GM23338 (cell line): ENCODE measurements at regions not wholly inside any gene's neighbourhood (a gene's known extent, or its start where the extent isn't known, plus 50 kb on each side); places are given as distances from the start of the nearest gene placed in this dataset.

Source experiments
- ATAC-seq: fragments of 200-7000 bp; cut with Tn5 transposase; 3 replicates; pipeline ENCODE4 v1.9.1; 2020
- DNase-seq: peaks from one replicate; pipeline ENCODE4 v3.0.0-alpha.2; 2015; ENCODE audit warnings: low spot score
- H2AFZ ChIP-seq: fragments of 200-600 bp; sonication (generic); 2 replicates; pipeline ENCODE4 v1.8.0; 2016; ENCODE audit warnings: antibody characterized with exemption, mild to moderate bottlenecking, moderate library complexity
- H3F3A ChIP-seq: fragments of 200-600 bp; sonication (generic); replicated peaks from 2 replicates; pipeline ENCODE4 v1.8.0; 2017; ENCODE audit warnings: antibody characterized with exemption, mixed run types, low read depth
- H3K27ac ChIP-seq: fragments of 200-600 bp; sonication (generic); 2 replicates; pipeline ENCODE4 v1.6.1; 2016; ENCODE audit warnings: low read depth
- H3K27me3 ChIP-seq: fragments of 200-600 bp; sonication (generic); 2 replicates; pipeline ENCODE4 v1.8.0; 2016; ENCODE audit warnings: mild to moderate bottlenecking, mixed run types, moderate library complexity; ENCODE audit not compliant: insufficient read depth
- H3K36me3 ChIP-seq: fragments of 200-600 bp; sonication (generic); 2 replicates; pipeline ENCODE4 v1.8.0; 2016; ENCODE audit warnings: mild to moderate bottlenecking; ENCODE audit not compliant: insufficient read depth
- H3K4me1 ChIP-seq: fragments of 200-600 bp; sonication (generic); 2 replicates; pipeline ENCODE4 v1.8.0; 2016; ENCODE audit warnings: mild to moderate bottlenecking, moderate library complexity; ENCODE audit not compliant: insufficient read depth
- H3K4me2 ChIP-seq: fragments of 200-600 bp; sonication (generic); 2 replicates; pipeline ENCODE4 v1.7.1; 2017; ENCODE audit warnings: mixed run types
- H3K4me3 ChIP-seq: fragments of 200-600 bp; sonication (generic); 2 replicates; pipeline ENCODE4 v1.6.1; 2016; ENCODE audit warnings: mixed run types
- H3K79me2 ChIP-seq: fragments of 200-600 bp; sonication (generic); replicated peaks from 2 replicates; pipeline ENCODE4 v1.8.0; 2017; ENCODE audit warnings: mild to moderate bottlenecking; ENCODE audit not compliant: insufficient read depth
- H3K9me2 ChIP-seq: fragments of 200-600 bp; sonication (generic); 2 replicates; pipeline ENCODE4 v1.8.0; 2017; ENCODE audit not compliant: insufficient read depth
- H4K20me1 ChIP-seq: fragments of 200-600 bp; sonication (generic); replicated peaks from 2 replicates; pipeline ENCODE4 v1.8.0; 2017; ENCODE audit warnings: mild to moderate bottlenecking; ENCODE audit not compliant: insufficient read depth
- H3K27ac Mint-ChIP-seq: 2 replicates; pipeline ENCODE4 v1.8.0; 2020; ENCODE audit warnings: inconsistent platforms, mild to moderate bottlenecking, moderate library complexity, mixed read lengths
- H3K27me3 Mint-ChIP-seq: 3 replicates; pipeline ENCODE4 v1.8.0; 2022; ENCODE audit warnings: low read depth, mild to moderate bottlenecking, moderate library complexity, mixed read lengths, inconsistent platforms; ENCODE audit not compliant: insufficient read depth, poor library complexity
- H3K36me3 Mint-ChIP-seq: 3 replicates; pipeline ENCODE4 v1.8.0; 2021; ENCODE audit warnings: low read depth, mild to moderate bottlenecking, inconsistent platforms, moderate library complexity, mixed read lengths
- H3K4me1 Mint-ChIP-seq: 3 replicates; pipeline ENCODE4 v1.8.0; 2020; ENCODE audit warnings: mild to moderate bottlenecking, inconsistent platforms, mixed read lengths
- H3K4me3 Mint-ChIP-seq: 3 replicates; pipeline ENCODE4 v1.8.0; 2021; ENCODE audit warnings: moderate library complexity, mild to moderate bottlenecking, inconsistent platforms, mixed read lengths
- H3K9me3 Mint-ChIP-seq: 3 replicates; pipeline ENCODE4 v1.8.0; 2020; ENCODE audit warnings: moderate library complexity, mild to moderate bottlenecking, inconsistent platforms, mixed read lengths
- CREB1 ChIP-seq: fragments of 250-450 bp; sonication (Bioruptor Pico); IDR thresholded peaks from 2 replicates; pipeline ENCODE4 v1.5.0; 2020; ENCODE audit warnings: low read depth, mild to moderate bottlenecking, moderate library complexity
- EZH2 ChIP-seq: fragments of 200-600 bp; sonication (generic); IDR thresholded peaks from one replicate; pipeline ENCODE4 v1.8.0; 2017; ENCODE audit warnings: antibody characterized with exemption, mild to moderate bottlenecking, low read depth; ENCODE audit not compliant: unreplicated experiment
- EZH2phosphoT487 ChIP-seq: fragments of 200-600 bp; sonication (generic); IDR thresholded peaks from one replicate; pipeline ENCODE4 v1.8.1; 2018; ENCODE audit warnings: antibody characterized with exemption; ENCODE audit not compliant: unreplicated experiment
- JUNB ChIP-seq: IDR thresholded peaks from one replicate; pipeline ENCODE4 v1.6.1; 2016; ENCODE audit warnings: antibody characterized with exemption; ENCODE audit not compliant: unreplicated experiment
- NANOG ChIP-seq: IDR thresholded peaks from 2 replicates; pipeline ENCODE4 v1.6.1; 2016; ENCODE audit warnings: antibody characterized with exemption, borderline replicate concordance
- POLR2AphosphoS5 ChIP-seq: IDR thresholded peaks from 2 replicates; pipeline ENCODE4 v1.6.1; 2016; ENCODE audit warnings: antibody characterized with exemption, low read depth
- REST ChIP-seq: IDR thresholded peaks from one replicate; pipeline ENCODE4 v1.6.1; 2018; ENCODE audit warnings: antibody characterized with exemption; ENCODE audit not compliant: unreplicated experiment
- STAT1 ChIP-seq: IDR thresholded peaks from one replicate; pipeline ENCODE4 v1.6.1; 2016; ENCODE audit warnings: antibody characterized with exemption; ENCODE audit not compliant: unreplicated experiment
- ZNF462 ChIP-seq: fragments of 250-450 bp; sonication (Bioruptor Pico); IDR thresholded peaks from 2 replicates; pipeline ENCODE4 v1.5.0; 2020; ENCODE audit warnings: mild to moderate bottlenecking, moderate library complexity
- TF ChIP-seq, protein P1 (sequence below), 2 experiments: fragments of 200-600 bp in 1 of 2; sonication (generic) in 1 of 2; conservative IDR thresholded peaks; 2 replicates each; pipeline versions ENCODE4 v1.5.1 to v1.6.1; 2016 to 2017; ENCODE audit warnings: antibody characterized with exemption in 2 of 2, low read depth in 2 of 2, mild to moderate bottlenecking in 2 of 2, moderate library complexity in 1 of 2
- TF ChIP-seq, protein P2 (sequence below): IDR thresholded peaks from 2 replicates; pipeline ENCODE4 v1.6.1; 2016; ENCODE audit warnings: antibody characterized with exemption

GRCh38 chr3:27010834-27011233 lies 358.3 kb downstream of the NEK10 start:
- Histone ChIP-seq H3F3A (no peaks in the 10 kb centered on the region), H4K20me1 (no peaks in the 10 kb centered on the region), H3K27ac (no peak overlapping the region), H3K27me3 (no peaks in the 10 kb centered on the region), H3K4me1 (no peaks in the 10 kb centered on the region), H3K4me3 (no peak overlapping the region), H2AFZ (no peak overlapping the region), H3K36me3 (no peaks in the 10 kb centered on the region), H3K9me2 (peaks cover 17% of the 10 kb centered on the region), H3K79me2 (no peaks in the 10 kb centered on the region), H3K4me2 (no peak overlapping the region)
- no peaks in the 10 kb centered on the region for H3K36me3 Mint-ChIP-seq
- ATAC-seq = no peak
- peaks cover 3% of the 10 kb centered on the region; the same call in 1 of the 3 replicates for H3K4me1 Mint-ChIP-seq
- no peak for TF ChIP-seq NANOG
- TF ChIP-seq EZH2 = no peak
- TF ChIP-seq, protein P1, sequence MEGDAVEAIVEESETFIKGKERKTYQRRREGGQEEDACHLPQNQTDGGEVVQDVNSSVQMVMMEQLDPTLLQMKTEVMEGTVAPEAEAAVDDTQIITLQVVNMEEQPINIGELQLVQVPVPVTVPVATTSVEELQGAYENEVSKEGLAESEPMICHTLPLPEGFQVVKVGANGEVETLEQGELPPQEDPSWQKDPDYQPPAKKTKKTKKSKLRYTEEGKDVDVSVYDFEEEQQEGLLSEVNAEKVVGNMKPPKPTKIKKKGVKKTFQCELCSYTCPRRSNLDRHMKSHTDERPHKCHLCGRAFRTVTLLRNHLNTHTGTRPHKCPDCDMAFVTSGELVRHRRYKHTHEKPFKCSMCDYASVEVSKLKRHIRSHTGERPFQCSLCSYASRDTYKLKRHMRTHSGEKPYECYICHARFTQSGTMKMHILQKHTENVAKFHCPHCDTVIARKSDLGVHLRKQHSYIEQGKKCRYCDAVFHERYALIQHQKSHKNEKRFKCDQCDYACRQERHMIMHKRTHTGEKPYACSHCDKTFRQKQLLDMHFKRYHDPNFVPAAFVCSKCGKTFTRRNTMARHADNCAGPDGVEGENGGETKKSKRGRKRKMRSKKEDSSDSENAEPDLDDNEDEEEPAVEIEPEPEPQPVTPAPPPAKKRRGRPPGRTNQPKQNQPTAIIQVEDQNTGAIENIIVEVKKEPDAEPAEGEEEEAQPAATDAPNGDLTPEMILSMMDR (conservative IDR thresholded peaks at IDR 0.05; ENCODE audit: low read depth in 2 of 2) = no peak
- no peak for TF ChIP-seq POLR2AphosphoS5
- no peak for TF ChIP-seq REST
- no peak for TF ChIP-seq CREB1 (CRISPR knock-in tag)
- no peak for TF ChIP-seq ZNF462
- TF ChIP-seq EZH2phosphoT487 = no peak
- TF ChIP-seq JUNB = no peak
- no peak for TF ChIP-seq STAT1
- TF ChIP-seq, protein P2, sequence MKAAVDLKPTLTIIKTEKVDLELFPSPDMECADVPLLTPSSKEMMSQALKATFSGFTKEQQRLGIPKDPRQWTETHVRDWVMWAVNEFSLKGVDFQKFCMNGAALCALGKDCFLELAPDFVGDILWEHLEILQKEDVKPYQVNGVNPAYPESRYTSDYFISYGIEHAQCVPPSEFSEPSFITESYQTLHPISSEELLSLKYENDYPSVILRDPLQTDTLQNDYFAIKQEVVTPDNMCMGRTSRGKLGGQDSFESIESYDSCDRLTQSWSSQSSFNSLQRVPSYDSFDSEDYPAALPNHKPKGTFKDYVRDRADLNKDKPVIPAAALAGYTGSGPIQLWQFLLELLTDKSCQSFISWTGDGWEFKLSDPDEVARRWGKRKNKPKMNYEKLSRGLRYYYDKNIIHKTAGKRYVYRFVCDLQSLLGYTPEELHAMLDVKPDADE = no peak
- no peak overlapping the region for H3K4me3 Mint-ChIP-seq
- H3K27ac Mint-ChIP-seq = no peak overlapping the region
- no peak for DNase-seq
- H3K9me3 Mint-ChIP-seq = peaks cover 6% of the 10 kb centered on the region; the same call in 2 of the 3 replicates
- H3K27me3 Mint-ChIP-seq = no peaks in the 10 kb centered on the region
